ENCODE measurements at regions not wholly inside any gene's neighbourhood (a gene's known extent, or its start where the extent isn't known, plus 50 kb on each side); places are given as distances from the start of the nearest gene placed in this dataset.

DNA sequence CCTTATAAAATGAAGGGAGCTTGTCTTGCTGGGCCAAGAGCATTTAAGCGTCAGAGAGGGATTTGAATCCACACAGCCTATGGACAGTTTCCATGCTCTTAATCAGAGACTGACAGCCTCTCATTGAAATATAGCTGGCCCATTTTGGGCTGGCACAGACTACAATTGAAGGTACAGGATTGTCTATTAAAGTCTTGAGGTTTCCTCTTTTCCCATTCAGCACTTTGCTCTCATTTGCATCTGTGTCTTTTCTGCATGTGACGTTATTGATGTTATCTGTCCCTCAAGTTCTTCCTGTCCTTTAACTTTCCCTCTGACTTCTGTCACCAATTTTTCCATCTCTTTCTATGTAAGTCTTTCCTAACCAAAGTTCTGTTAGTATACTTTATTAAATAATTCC, 133.3 kb upstream of the SFRP2 start:
- no peak for TF ChIP-seq POLR2A (IDR thresholded peaks at IDR 0.05)
- TF ChIP-seq, protein P1, sequence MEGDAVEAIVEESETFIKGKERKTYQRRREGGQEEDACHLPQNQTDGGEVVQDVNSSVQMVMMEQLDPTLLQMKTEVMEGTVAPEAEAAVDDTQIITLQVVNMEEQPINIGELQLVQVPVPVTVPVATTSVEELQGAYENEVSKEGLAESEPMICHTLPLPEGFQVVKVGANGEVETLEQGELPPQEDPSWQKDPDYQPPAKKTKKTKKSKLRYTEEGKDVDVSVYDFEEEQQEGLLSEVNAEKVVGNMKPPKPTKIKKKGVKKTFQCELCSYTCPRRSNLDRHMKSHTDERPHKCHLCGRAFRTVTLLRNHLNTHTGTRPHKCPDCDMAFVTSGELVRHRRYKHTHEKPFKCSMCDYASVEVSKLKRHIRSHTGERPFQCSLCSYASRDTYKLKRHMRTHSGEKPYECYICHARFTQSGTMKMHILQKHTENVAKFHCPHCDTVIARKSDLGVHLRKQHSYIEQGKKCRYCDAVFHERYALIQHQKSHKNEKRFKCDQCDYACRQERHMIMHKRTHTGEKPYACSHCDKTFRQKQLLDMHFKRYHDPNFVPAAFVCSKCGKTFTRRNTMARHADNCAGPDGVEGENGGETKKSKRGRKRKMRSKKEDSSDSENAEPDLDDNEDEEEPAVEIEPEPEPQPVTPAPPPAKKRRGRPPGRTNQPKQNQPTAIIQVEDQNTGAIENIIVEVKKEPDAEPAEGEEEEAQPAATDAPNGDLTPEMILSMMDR (IDR thresholded peaks at IDR 0.05): no peak

Data from thyroid gland (tissue), 4 donors.